NCI-H524 treated with DMSO at 0.1 percent for 48 hours (cell line): ENCODE measurements at regions not wholly inside any gene's neighbourhood (a gene's known extent, or its start where the extent isn't known, plus 50 kb on each side); places are given as distances from the start of the nearest gene placed in this dataset.
"Not testable (repeated sequence)": the region's sequence is repeated elsewhere in the genome, so short reads cannot be mapped to it uniquely, and the experiment has no call there.

Source experiments
- DNase-seq: peaks from one replicate; lab custom pipeline; 2025; lab: John Stamatoyannopoulos, UW

DNA sequence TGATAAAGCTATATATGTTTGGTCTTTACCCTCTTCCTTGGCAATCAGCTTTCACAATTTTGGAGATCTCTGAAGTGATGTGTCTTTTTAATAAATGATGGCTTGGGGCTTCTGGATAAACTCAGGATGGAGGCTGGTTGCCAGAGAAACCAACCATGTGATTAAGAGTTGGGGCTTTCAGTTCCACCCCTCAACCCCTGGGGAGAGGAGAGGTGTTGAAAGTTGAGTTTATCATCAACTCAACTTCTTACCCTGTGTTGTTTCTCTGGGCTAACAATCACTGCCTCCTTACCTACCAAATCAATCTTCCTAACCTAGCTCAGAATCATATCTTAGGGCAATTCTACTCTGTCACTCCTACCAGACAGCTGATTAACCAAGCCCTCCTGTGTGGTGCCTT, 735.8 kb downstream of the ZPLD1 start:
- no peak for DNase-seq

DNA sequence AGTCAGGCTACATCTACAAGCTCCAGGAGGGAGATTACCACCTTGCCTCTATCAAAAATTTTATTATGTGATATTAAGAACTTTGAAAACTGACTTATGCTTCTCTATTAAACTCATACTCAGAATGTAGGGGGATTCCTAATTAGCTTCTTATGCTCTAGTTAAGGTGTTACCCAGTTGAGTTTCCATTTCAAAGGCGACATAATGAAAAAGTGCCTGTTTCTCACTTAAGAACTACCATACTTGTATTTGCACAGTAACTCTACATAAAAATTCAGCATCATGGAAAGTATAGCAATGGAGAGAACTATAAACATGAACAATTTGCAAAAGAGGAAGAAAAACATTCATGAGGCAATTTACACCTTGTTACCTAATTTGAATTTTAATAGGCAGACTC, 739.1 kb downstream of the ZPLD1 start:
- no peak for DNase-seq

DNA sequence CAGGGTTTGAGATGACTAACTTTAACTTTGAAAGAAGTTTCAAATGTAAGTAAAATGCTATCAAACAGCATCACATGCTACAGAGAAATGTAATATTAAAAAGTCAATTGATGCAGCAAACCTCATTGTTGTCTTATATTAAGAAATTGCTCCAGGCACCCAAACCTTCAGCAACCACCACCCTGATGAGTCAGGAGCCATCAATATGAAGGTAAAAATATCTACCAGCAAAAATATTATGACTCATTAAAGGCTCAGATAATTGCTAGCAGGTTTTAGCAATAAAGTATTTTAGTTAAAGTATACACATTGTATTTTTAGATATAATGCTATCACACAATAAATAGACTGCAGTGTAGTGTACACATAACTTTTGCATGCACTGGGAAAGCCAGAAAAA, 746.3 kb downstream of the ZPLD1 start:
- no peak for DNase-seq

DNA sequence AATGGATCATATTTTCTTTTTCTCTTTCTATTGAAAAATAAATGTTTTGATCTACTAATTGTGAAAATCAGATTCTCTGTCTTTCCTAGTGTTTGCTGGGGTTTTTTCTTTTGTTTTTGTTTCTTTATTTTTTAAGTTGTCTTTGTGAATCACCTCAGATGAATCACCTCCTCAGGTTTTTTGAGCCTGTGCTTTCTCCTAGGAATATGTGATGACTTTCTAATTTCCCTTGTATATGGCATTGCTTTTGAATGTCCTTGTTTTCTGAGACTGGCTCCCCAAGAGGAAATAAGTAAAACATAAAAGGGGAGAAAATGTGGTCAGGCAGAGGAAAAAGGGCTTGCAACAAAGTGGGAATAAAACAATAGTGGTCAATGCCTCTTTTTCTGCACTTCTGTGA, 750.0 kb downstream of the ZPLD1 start:
- DNase-seq, result no peak

DNA sequence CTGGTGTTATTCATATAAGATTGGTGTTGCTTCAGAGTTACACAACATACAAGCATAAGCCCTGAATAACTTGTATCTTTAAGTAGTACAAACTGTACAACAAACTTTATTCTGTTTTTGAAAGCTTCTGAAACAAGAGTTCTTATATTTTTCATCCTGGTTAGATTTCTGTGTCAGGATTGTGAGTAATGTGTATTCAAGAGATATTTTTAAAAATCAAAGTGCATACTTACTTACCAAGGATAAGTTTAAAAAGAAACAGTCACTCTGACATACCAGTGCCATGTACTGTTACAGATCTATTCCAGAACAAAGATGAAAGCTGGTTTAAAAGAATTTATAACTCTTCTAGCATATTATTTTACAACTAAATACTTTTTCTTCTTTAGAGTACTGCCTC, 755.1 kb downstream of the ZPLD1 start:
- DNase-seq, result no peak

DNA sequence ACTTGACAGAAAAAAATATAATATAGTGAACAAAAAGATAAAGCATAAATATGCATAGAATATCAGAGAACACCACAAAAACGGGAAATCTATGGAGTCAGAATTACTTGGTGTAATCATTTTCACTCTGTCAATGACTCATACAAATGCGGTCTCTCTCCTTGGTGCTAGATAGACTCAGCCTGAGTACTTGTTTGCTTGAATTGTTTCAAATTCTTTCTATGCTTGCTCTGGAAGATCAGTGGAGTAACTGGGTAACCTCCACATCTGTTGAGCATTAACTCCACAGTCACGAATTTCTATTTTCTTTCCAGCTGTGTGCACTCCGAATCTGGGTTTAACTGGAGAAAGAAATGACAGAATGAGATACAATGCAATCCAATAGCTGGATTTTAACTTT, 760.4 kb downstream of the ZPLD1 start:
- DNase-seq, result no peak

DNA sequence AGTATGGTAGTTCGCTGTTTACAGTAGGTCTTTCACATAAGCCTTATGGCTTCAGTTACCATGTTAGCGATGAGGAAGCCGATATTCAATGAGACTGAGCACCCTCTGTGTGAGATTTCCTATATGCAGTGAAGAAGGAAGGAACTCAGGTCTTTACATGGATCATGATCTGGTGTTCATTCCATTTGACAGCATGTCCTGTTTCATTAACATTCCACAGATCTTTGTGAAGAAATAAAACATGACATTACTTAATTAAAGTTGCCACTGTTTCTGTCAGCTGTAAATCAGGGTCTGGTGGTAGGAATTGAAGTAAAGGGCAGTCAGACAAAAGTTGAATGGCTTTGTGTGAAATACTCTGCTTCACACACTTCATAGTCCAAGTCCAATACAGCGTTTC, 768.6 kb downstream of the ZPLD1 start:
- DNase-seq, result no peak

DNA sequence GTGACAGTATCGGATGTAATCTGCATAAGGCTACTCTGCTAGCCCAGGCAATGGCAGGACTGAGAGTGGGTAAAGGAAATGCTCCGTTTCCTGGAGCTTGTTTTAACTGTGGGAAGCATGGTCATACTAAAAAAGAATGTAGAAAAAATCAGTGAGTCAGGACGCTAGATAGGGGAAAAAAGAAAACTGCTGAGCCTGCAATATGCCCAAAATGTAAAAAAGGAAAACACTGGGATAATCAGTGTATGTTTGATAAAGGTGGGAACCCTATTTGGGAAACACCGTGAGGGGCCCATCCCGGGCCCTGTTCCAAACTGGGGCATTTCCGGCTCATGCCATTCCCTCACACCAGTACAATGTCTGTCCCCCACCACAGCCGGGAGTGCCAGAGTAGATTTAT, 775.8 kb downstream of the ZPLD1 start:
- DNase-seq, result no peak

DNA sequence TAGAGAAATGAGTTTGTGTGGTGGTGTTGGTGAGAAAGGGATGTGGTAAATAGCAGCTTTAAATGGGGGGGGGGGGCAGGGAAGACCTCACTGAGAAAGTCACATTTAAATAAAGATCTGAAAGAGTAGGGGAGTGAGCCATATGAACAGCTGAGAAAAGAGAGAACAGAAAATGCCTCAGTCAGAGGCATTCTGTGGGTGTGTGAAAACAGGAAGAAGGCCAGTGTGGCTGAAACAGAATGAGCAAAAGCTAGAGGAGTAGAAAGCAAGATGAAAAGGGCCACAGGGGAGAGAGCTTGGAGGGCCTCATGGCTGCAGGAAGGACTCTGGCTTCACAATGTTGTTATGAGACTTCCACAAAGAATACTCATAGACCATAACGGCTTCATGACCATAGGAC, 783.3 kb downstream of the ZPLD1 start:
- no peak for DNase-seq

DNA sequence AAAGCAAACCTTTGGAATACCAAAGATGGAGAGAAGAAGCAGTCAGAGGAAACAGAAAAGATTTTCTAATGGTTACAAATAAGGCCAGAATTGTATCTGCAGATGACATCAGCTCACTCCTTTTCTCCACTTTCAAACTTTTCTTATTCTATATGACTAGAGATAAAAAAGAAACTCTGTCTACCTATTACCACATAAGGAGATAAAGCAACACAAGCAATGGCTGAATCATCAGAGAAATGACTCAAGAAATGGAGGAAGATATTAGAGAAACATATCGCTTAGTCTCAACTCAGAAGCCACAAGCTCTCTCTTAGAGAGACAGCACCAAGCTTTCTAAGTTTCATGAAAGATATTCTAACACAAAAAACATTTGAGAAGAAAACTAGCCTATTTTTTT, 784.0 kb downstream of the ZPLD1 start:
- no peak for DNase-seq

DNA sequence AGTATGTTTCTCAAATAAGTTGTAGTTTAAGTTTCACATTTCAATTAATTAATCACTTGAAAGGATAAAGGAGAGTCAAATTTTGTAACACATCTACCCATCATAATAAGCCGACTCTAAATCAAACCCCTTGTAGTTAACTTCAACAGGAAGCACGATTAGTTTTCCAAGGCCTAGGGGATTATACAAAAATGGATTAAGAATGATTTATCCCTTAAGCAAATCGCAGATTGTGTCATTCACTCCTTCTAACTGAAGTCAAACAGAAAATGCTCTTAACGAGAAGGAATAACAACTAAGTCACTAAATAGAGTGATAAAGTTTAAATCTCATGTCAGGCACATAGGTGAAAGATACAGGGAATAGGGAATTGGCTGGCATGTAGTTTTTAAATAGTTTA, 792.8 kb downstream of the ZPLD1 start:
- no peak for DNase-seq

DNA sequence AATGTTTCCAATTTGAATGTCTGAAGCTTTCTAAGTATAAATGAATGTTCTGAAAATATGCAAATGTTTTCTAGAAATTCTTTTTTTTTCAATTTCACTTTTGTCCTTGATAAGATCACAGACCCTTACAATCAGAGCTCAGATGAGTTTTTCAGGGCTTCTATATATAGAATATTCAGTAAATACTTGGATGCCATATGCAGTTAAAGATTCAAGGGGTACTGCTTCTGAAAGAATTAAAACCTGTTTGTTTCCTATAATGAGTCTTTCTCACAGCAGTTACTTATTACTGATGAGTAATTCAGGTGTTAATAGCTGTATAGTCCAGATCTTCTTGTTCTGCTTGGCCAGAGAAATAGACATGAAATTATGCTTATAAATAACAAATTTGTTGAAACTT, 812.6 kb downstream of the ZPLD1 start:
- DNase-seq, result no peak

DNA sequence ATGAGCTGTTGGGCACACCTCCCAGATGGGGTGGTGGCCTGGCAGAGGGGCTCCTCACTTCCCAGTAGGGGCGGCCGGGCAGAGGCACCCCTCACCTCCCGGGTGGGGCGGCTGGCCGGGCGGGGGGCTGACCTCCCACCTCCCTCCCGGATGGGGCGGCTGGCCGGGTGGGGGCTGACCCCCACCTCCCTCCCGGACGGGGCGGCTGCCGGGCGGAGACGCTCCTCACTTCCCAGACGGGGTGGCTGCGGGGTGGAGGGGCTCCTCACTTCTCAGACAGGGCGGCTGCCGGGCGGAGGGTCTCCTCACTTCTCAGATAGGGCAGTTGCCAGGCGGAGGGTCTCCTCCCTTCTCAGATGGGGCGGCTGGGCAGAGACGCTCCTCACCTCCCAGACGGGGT, 820.0 kb downstream of the ZPLD1 start:
- DNase-seq, result not testable (repeated sequence)

DNA sequence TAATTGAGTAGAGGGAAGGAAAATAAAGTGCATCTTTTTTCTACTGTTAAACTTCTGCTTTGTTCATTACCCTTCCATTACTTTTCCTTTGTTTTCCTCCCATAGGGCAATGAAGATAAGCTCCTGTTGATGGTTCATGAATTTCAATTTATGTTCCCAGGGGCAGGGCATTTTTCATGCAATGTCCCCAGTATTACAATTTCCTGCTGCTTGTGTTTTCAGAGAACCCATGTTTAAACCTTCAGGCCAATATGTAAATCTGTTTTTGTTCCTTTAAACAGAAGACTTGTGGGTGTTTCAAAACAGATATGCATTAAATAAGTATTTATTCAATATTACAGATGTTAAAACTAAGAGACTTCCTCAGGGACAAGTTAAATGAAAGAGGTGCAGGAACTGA, 834.5 kb downstream of the ZPLD1 start:
- DNase-seq, result no peak

DNA sequence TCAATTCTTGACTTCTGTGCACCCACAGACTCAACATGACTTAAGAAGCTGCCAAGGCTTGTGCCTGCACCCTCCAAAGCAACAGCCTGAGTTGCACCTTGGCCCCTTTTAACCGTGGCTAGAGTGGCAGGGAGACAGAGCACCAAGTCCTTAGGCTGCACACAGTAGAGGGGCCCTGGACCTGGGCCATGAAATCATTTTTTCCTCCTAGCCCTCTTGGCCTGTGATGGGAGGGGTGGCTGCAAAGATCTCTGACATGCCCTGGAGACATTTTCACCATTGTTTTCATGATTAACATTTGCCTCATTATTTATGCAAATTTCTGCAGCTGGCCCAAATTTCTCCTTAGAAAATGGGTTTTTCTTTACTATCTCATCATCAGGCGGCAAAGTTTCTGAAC, 836.8 kb downstream of the ZPLD1 start:
- DNase-seq, result no peak

DNA sequence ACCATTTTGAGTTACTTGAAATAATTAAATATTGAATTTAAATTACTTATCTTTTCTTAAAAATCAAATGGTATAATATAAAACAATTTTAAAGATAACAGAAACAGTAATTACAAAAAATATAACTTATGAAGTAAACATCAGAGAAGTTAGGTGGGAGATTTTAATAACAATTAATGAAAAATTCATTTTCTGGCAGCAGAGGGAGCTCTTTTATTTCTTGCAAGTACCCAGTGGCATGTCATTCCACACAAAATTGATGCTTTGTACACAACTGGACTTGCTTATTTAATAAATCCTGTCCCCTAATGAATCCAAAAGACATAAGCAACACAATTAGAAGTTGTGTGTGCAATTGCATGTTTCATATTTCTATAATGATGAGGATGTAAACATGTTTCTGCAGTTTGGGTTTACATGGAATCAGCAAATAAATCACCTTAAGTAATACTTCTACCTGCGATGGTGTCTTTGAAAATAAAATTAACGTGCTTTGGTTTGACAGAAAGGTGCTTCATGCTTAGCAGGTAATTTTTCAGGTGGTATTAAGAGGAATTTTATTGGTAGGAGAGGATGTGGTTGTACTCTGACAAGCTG, 861.3 kb downstream of the ZPLD1 start:
- no peak for DNase-seq

DNA sequence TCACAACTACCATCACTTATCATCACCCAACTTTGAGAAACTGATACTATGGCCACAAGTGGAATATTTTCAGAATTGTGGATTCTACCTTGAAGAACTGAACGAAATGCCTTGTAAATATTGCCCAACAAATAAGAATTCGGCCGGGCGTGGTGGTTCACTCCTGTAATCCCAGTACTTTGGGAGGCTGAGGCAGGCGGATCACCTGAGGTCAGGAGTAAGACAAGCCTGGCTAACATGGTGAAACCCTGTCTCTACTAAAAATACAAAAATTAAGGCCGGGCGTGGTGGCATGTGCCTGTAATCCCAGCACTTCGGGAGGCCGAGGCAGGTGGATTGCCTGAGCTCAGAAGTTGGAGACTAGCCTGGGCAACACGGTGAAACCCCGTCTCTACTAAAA, 862.7 kb downstream of the ZPLD1 start:
- not testable (repeated sequence) for DNase-seq

DNA sequence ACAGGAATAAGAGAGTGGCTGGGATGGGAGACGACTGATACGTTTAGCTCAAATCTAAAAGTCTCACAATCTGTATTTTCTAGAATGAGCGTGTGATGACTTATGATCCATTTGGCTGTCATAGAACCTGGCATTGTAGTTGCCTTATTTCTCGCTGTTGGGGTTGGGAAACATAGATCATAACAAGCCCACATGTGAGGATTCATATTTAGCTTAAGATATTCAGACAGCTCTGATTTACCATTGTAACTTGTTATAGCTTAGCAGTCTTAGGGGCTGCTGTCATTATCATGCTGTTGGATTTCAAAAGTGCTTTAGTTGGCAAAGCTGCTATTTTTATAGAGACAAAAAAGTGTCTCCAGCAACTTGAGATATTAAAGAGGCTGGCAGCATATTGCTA, 871.3 kb downstream of the ZPLD1 start:
- no peak for DNase-seq

DNA sequence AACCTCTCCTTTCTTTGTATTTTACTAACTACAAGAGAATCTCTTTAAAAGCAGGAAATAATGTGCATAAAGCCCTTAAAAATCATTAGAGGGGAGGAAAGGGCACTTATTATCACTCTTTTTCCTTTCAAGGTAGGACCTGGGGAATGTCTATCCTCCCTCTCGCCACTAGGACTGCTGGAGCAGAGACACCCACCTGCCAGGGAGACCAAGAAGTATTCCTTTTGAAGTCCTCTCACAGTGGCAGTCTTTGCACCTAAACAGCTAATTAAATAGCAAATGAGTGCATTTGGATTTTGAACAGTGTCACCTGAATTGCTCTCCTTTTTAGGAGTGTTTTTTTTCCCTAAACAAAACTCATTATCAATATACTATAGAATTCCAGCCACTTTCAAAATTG, 874.1 kb downstream of the ZPLD1 start:
- no peak for DNase-seq

DNA sequence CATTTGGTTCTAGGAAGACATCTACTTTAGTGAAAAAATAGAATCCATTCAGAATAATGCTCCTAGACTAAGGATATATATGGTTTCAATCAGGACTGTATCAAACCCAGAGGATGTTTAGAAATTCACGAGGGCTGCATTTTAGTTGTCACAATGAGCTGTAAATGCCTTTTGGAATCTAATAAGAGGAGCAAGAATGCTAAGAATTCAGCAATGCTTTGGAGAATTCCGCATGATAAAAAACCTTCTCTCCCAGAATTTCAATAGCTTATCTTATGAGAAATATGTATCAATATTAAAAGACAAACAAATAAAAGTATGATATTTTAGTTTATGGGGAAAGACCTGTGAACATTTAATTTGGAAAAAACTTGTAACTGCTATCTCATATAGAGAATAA, 885.1 kb downstream of the ZPLD1 start:
- no peak for DNase-seq

DNA sequence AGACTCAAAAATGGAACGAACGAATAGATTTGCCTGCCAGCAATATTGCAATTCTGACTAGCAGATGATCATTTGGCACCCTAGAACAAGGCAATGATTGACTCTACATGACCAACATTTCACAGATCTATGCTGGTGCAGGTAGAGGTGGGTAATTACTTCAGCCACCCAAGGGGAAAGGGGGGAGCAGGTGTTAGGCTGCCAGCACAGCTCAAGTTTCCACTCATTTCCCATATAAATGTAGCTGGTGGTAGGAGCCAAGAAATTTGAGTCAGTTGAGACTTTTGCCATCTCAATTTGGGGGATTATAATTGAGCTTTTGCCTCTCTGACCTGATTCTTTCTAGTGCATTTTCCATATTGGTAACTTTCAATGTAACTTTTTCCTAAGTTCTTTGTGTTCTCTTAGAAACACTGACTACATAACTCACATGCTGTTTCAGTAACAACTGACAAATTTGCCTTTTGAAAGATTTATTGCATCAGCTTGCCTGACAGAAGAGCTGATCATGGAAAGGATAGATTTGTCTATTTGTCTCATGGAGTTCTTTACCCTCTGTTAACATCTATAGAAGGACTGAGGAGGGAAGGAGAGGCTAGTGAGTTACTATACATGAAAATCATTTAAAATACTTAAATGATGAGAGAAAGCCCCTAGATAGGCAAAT, 902.5 kb downstream of the ZPLD1 start:
- DNase-seq, result no peak

DNA sequence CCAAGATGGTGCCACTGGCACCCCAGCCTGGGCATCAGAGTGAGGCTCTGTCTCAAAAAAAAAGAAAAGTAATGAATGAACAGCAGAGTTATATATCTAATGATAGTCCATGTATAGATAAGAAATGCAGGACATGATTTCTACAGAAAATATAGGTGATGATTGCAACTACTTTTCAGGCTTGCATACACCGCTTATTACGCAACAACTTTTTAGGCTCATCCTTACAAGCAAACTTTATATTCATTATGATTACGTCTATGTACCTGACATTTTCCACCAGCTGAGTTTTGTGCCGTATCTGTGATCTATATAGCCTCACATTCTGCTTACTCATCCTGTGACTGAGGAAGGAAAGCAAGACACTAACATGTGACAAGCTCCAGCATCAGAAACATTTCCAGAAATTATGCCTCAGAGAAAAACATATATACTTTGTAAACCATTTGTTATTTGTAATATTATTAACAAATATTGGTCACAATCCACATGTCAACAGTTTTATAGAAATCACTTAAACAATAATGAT, 906.3 kb downstream of the ZPLD1 start:
- DNase-seq, result no peak

DNA sequence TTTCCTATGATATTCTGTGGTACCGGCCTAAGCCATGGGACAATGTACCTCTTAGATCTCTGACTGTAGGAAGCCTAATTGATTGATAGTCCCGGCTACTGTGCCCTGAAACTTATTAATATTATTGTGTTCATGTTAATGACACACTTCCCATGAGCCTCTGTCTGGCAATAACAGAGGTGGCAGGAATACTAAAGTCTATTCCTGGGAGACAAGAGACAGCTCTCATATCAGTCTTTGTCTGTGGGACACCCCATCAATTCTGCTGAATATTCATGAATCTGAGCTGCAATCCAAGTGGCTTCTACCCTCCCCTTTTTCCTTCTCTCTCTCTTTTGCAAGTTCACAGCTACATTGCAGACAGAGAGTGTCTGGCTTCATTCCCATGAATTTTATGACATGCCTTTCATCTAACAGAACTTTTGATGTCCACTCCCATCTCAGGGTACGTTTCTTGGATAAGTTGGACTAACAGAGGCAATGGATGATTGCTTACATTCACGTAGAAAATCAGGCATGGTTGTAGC, 907.5 kb downstream of the ZPLD1 start:
- DNase-seq, result no peak

DNA sequence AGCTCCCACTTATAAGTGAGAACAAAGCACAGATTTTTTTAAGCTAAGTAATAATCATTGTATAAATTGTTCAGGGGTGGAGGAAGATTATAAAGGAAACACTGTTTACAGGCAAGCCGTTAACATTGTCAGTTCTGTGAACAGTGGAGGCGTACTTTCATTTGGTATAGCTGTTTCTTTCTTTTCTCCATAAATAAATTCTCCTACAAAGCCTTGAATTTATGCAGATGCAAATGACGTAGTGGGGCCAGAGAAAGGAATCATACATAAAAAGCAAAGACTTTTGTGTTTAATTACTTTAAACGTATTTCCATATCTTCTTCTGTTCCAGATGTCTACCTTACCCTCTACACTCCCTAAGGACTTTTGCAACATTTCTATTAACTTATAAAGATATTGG, 914.9 kb downstream of the ZPLD1 start:
- DNase-seq, result no peak
